ENCODE measurements at regions not wholly inside any gene's neighbourhood (a gene's known extent, or its start where the extent isn't known, plus 50 kb on each side); places are given as distances from the start of the nearest gene placed in this dataset.

GRCh38 chr10:111231779-111232178 lies 154.9 kb downstream of the ADRA2A start:
- no peak for TF ChIP-seq CTCF (IDR thresholded peaks at IDR 0.05)
- no peak for TF ChIP-seq JUN (IDR thresholded peaks at IDR 0.05)
- TF ChIP-seq MAX (IDR thresholded peaks at IDR 0.05), result no peak
- no peak for TF ChIP-seq CHD2 (IDR thresholded peaks at IDR 0.05; ENCODE audit: low read length, partially characterized antibody)
- TF ChIP-seq CBX2 (IDR thresholded peaks at IDR 0.05; ENCODE audit: borderline replicate concordance, low read depth), result no peak
- TF ChIP-seq POLR2A (IDR thresholded peaks at IDR 0.05; ENCODE audit: low read length), result no peak
